Smooth muscle cell (in vitro differentiated cells): ENCODE measurements at regions not wholly inside any gene's neighbourhood (a gene's known extent, or its start where the extent isn't known, plus 50 kb on each side); places are given as distances from the start of the nearest gene placed in this dataset.

ENCODE experiments used
- DNase-seq: peaks from one replicate; lab custom pipeline; 2025; ENCODE audit not compliant: unreplicated experiment; lab: John Stamatoyannopoulos, UW
- H2AFZ ChIP-seq: fragments of 200-600 bp; sonication (generic); 2 replicates; pipeline ENCODE4 v1.6.0; 2016; ENCODE audit warnings: antibody characterized with exemption, low read depth, mild to moderate bottlenecking
- H3F3A ChIP-seq: fragments of 200-600 bp; sonication (generic); 2 replicates; pipeline ENCODE4 v1.6.0; 2017; ENCODE audit warnings: antibody characterized with exemption, low read depth
- H3K27ac ChIP-seq: fragments of 200-600 bp; sonication (generic); 2 replicates; pipeline ENCODE4 v1.5.1; 2016; ENCODE audit warnings: low read depth, mild to moderate bottlenecking
- H3K27me3 ChIP-seq: fragments of 200-600 bp; sonication (generic); 2 replicates; pipeline ENCODE4 v1.6.1; 2016; ENCODE audit warnings: low read depth, mild to moderate bottlenecking
- H3K36me3 ChIP-seq: fragments of 200-600 bp; sonication (generic); 2 replicates; pipeline ENCODE4 v1.5.1; 2016; ENCODE audit warnings: low read depth
- H3K4me1 ChIP-seq: fragments of 200-600 bp; sonication (generic); 2 replicates; pipeline ENCODE4 v1.5.1; 2016; ENCODE audit warnings: low read depth
- H3K4me2 ChIP-seq: fragments of 200-600 bp; sonication (generic); 2 replicates; pipeline ENCODE4 v1.6.0; 2016; ENCODE audit warnings: mild to moderate bottlenecking
- H3K4me3 ChIP-seq: fragments of 200-600 bp; sonication (generic); 2 replicates; pipeline ENCODE4 v1.5.1; 2016; ENCODE audit warnings: mild to moderate bottlenecking
- H3K79me2 ChIP-seq: fragments of 200-600 bp; sonication (generic); 2 replicates; pipeline ENCODE4 v1.6.0; 2016; ENCODE audit warnings: low read depth, mild to moderate bottlenecking
- H3K9ac ChIP-seq: fragments of 200-600 bp; sonication (generic); 2 replicates; pipeline ENCODE4 v1.6.0; 2016; ENCODE audit warnings: low read depth
- H3K9me3 ChIP-seq: fragments of 200-600 bp; sonication (generic); replicated peaks from 2 replicates; pipeline ENCODE4 v1.5.1; 2016; ENCODE audit warnings: low read depth
- H4K20me1 ChIP-seq: fragments of 200-600 bp; sonication (generic); 2 replicates; pipeline ENCODE4 v1.6.0; 2016; ENCODE audit warnings: low read depth
- CTCF ChIP-seq: fragments of 200-600 bp; sonication (generic); IDR thresholded peaks from 2 replicates; pipeline ENCODE4 v1.5.1; 2017; ENCODE audit warnings: borderline replicate concordance, mild to moderate bottlenecking, antibody characterized with exemption; ENCODE audit not compliant: insufficient read depth, poor library complexity, severe bottlenecking
- WGBS: methylation state at CpG from one replicate; pipeline ENCODE4 v1.1.7; 2016; ENCODE audit warnings: low lambda C conversion rate; 5-methylcytosine and 5-hydroxymethylcytosine counted together

GRCh38 chrX:40467454-40467853 is 113.3 kb upstream of the ATP6AP2 start:
- DNase-seq, result no peak

GRCh38 chrX:40465735-40466551 is 114.8 kb upstream of the ATP6AP2 start:
- Histone ChIP-seq H3F3A (no peaks in the 10 kb centered on the region), H3K79me2 (no peaks in the 10 kb centered on the region), H3K9me3 (no peaks in the 10 kb centered on the region), H3K27ac (no peak overlapping the region), H3K4me3 (no peak overlapping the region), H2AFZ (no peak overlapping the region), H3K36me3 (no peaks in the 10 kb centered on the region), H3K4me1 (peaks cover 6% of the 10 kb centered on the region), H3K27me3 (no peaks in the 10 kb centered on the region), H4K20me1 (no peaks in the 10 kb centered on the region), H3K4me2 (no peak overlapping the region), H3K9ac (no peak overlapping the region)
- 82% methylated on average over 5 of the region's 5 CpGs for WGBS
- no peak for TF ChIP-seq CTCF
- no peak for DNase-seq

More at GRCh38 chrX:40467454-40467853, 113.3 kb upstream of the ATP6AP2 start:
- no peak overlapping the region for H3K4me3 ChIP-seq
- no peak overlapping the region for H3K27ac ChIP-seq
- H3K9ac ChIP-seq, result no peak overlapping the region
- no peaks in the 10 kb centered on the region for H3K79me2 ChIP-seq
- no peaks in the 10 kb centered on the region for H3F3A ChIP-seq
- 94% methylated on average over 13 of the region's 13 CpGs for WGBS
- H3K4me1 ChIP-seq, result peaks cover 14% of the 10 kb centered on the region
- TF ChIP-seq CTCF, result no peak
- H3K9me3 ChIP-seq, result no peaks in the 10 kb centered on the region
- H2AFZ ChIP-seq, result no peak overlapping the region
- no peak overlapping the region for H3K4me2 ChIP-seq
- H3K36me3 ChIP-seq, result no peaks in the 10 kb centered on the region
- no peaks in the 10 kb centered on the region for H4K20me1 ChIP-seq
- H3K27me3 ChIP-seq, result no peaks in the 10 kb centered on the region

- Histone ChIP-seq H3K9me3 (no peaks in the 10 kb centered on the region), H3K27ac (no peak overlapping the region), H2AFZ (no peak overlapping the region), H3K79me2 (no peaks in the 10 kb centered on the region), H3K4me2 (no peak overlapping the region), H3F3A (no peaks in the 10 kb centered on the region), H3K36me3 (no peaks in the 10 kb centered on the region), H3K27me3 (no peaks in the 10 kb centered on the region), H3K4me1 (no peaks in the 10 kb centered on the region), H4K20me1 (no peaks in the 10 kb centered on the region), H3K9ac (no peak overlapping the region), H3K4me3 (no peak overlapping the region)
- no peak for TF ChIP-seq CTCF
- WGBS, result 66% methylated on average over 4 of the region's 4 CpGs
- DNase-seq, result no peak
Observed at GRCh38 chrX:40462795-40463194, 118.0 kb upstream of the ATP6AP2 start.

- H3K4me2 ChIP-seq, result no peak overlapping the region
Observed at GRCh38 chrX:40460926-40461325, 119.8 kb upstream of the ATP6AP2 start.

More at GRCh38 chrX:40460926-40461325, 119.8 kb upstream of the ATP6AP2 start:
- Histone ChIP-seq H2AFZ (no peak overlapping the region), H3K9ac (no peak overlapping the region), H3K4me3 (no peak overlapping the region), H4K20me1 (no peaks in the 10 kb centered on the region), H3K27ac (no peak overlapping the region), H3K4me1 (peaks cover 5% of the 10 kb centered on the region), H3K9me3 (no peaks in the 10 kb centered on the region), H3K27me3 (no peaks in the 10 kb centered on the region), H3K79me2 (no peaks in the 10 kb centered on the region), H3F3A (no peaks in the 10 kb centered on the region), H3K36me3 (no peaks in the 10 kb centered on the region)
- no peak for DNase-seq
- WGBS, result 38% methylated on average over 5 of the region's 5 CpGs
- no peak for TF ChIP-seq CTCF
